ENCODE measurements at regions not wholly inside any gene's neighbourhood (a gene's known extent, or its start where the extent isn't known, plus 50 kb on each side); places are given as distances from the start of the nearest gene placed in this dataset.
"Not testable (repeated sequence)": the region's sequence is repeated elsewhere in the genome, so short reads cannot be mapped to it uniquely, and the experiment has no call there.

DNA sequence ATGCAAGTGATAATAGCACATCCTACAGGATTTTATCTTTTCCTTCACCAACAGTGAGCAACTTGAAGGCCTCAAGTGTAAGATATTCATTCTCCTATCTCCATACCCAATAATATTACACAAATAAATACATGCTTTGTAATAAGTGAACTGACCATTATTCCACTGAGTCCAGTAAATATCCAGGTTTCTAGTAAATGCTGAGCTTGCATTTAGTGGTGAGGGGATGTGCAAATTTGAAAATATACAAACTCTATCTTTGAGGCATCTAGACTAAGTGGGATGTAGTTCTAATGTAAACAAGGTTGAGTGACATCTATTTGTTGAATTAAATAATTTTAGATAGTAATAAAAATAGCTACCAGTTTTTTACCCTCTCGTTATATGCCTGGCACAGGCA lies 587.6 kb upstream of the IL12A start:
- no peak for DNase-seq

DNA sequence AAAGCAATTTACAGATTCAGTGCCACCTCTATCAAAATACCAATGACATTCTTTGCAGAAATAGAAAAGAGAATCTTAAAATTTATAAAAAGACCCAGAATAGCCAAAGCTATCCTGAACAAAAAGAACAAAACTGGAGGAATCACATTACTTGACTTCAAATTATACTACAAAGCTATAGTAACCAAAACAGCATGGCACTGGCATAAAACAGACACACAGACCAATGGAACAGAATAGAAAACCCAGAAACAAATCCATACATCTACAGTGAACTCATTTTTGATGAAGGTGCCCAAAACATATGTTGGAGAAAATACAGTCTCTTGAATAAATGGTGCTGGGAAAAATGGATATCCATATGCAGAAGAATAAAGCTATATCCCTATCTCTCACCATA lies 578.9 kb upstream of the IL12A start:
- DNase-seq, result not testable (repeated sequence)

DNA sequence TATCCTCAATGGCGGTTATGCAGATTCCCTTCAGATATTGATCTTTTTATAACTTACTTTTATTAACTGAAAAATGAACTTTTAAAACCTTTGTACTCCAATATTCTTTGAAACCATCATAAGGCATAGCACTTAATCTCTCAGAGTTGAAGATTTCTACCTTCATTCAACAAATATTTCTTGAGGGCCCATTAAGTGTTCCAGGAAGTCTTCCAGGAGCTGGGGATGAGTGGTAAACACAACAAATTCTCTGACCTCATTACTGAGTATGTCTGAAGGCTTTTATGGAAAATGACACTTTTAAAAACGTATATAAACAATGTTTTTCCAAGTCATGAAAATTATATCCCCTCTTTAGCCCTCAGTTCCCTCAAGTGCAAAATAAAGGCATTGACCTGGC lies 575.3 kb upstream of the IL12A start:
- no peak for DNase-seq

DNA sequence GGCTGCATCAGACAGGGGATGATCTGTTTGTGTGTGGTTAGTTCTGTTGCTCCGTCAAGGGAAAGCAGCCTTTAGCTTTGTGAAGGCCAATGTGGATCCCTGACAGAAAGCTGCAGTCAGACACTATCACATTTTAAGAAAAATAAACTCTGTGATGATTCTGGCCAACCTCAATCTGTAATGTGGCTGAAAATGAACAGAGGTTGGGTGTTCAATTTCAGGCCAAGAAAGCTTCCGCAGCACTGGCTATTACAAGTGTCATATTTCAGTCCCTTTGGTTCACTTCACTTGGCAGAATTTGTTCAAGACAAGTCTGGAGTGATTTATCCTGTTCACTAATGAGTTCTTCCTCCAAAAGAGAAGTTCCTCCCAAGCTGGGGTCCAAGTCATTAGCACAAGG lies 571.8 kb upstream of the IL12A start:
- DNase-seq, result no peak

DNA sequence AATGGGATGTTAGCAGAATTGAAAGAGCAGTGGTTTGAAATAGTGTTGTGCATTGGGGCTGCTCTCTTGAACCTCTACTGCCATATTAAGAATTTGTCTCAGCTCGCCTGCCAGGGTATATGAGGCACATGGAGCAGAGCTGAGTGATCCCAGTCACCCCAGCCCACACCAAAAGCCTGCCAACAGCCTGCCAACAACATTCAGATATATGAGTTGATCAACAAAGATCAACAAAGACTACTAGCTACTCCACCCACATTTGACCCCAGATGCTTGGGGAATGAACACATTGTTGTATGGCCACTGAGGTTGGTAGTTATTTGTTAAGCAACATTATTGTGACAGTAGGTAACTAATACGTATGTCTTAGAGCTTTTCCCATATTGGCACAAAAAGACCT lies 570.9 kb upstream of the IL12A start:
- no peak for DNase-seq

DNA sequence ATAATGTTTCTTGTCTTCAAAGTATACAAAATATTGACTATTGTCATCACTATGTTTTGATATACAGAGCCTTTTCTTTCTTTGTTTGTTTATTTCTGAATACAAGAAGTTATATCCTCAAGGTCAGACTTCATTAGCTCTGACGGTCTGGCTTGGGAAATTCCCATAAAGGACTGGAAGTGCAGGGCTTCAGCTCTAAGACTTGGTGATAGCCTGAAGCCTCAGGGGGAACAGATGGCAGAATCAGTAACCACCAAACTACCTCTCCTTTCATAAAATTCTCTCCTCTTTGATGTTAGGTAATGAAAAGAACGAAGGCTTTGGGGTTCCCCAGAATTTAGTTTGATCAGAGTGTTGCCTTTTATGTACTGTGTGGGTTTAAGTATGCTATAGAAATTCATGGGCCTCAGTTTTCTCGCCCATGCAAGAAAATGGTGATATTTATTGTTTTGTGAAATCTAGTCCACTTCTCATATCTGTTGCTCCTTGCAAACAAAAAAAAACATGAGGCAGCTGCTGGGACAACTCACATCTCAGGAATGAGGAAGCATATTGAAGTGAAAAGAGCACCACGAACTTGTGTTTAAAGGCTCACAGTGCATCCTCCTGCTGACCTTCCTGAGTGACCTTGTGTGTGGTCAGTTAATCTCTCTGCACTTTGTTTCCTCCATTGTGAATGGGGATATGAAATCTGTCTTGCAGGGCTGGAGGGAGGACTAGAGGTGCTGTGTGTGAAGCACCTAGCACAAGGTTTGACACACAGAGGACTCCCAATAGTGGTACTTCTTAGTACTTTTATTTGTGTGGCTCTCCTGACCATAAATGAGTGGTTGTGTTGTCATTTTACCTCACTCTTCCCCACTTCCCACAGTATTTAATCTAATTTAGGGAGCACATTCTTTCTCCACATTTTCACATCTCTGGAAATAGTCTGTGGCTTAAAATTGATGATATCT lies 569.8 kb upstream of the IL12A start:
- DNase-seq, result no peak

DNA sequence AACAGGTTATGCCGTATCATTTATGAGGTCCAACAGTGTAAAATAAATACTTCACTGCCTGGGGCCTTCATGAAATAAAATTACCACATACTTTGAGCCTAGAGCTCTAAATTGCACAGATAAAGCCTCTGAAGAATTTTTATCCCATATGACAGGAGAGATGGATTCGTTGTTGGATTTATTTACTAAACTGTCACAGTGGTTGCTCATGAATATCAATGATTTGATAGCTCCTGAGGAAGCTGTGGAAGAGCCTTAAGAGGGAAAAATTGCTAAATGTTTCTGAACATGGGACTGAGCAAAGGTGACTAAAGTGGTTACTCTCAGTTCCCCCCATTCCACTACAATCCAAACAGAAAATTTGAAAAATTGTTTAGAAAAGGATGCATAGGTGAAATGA lies 558.9 kb upstream of the IL12A start:
- DNase-seq, result no peak

DNA sequence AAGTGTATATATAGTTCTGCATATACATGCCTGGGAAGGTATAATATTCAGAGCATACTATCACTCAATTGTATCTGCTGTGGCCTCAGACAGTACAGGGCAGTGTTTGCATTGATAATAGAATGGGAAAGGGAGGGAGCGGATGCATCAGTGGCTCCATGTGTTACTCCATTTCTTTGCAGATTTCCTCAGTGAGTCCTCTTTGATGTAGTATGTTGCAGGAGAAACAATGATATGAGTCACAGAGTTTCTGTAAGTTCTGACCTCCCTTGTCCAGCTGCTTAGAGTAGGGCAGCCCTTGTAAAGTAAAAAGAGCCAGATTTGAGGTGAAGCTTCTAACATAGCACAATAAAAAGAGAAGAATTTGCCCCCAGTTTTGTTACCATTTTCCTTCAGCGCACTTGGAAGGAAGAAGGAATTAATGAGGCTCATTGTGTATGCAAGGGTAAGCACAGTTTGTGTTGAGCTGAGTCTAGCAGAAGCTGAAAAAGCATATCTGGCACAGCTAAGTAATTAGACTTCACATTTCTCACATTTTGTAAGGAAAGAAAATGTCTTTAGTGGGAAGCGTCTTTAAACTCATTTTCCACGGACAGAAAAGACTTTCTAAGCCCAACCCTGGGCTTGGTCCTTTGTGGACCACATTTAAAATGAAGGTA lies 555.8 kb upstream of the IL12A start:
- DNase-seq, result no peak

DNA sequence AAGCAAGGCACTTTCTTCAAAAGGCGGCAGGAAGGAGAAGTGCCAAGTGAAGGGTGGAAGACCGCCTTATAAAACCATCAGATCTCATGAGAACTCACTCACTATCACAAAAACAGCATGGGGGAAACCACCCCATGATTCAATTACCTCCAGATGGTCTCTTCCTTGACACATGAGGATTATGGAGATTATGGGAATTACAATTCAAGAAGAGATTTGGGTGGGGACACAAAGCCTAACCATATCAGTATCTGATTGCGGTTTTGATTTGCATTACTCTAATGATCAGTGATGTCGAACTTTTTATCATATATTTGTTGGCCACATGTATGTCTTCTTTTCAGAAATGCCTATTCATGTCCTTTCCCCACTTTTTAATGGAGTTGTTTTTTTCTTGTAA lies 549.3 kb upstream of the IL12A start:
- no peak for DNase-seq

DNA sequence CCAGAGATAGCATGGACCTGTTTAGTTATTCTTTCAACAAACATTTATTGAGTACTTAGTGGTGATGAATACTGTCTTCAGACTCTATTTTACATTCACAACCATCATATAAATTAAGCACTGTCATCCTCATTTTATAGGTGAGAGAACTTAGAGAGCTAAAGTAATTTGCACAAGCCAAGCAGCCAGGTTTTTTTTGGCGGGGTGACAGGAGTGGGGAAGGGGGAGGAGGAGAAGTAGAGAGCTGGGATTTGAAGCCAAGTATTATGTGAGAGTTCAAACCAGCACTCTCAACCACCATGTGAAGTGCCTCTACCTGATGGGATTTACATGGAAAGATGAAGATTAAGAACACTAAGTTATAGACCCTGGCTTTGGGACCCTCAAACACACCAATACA lies 547.4 kb upstream of the IL12A start:
- no peak for DNase-seq

DNA sequence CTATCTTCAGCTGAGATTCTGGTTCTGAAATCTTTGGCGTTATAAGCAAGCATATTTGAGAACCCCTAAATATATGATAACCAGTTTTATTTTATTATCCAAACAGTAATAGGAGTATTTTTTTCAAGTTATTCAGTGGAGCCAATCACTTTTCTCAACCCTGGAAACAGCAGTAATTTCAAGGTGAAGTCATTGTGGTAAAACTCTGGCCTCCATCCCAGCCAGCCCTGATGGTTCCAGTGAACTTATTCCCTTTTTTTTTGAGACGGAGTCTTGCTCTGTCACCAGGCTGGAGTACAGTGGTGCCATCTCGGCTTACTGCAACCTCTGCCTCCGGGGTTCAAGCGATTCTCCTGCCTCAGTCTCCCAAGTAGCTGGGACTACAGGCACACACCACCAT lies 545.4 kb upstream of the IL12A start:
- no peak for DNase-seq

DNA sequence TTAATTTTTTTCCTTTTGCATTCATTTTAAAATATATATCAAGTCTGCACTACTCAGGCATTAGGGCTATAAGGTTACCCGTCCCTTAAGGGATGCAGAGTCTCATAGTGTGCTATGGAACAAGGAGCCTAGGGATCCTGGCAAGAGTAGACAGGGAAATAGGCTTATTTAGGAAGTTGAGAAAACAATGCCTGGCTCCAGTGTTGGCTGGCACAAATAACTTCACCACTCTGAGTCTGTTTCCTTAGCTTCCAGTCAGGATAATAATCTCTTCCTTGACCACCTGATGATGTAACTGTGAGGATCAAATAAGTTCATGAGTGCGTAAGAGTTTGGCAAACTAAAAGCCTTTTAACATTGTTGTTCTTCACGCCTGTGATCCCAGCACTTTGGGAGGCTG lies 540.8 kb upstream of the IL12A start:
- DNase-seq, result no peak

DNA sequence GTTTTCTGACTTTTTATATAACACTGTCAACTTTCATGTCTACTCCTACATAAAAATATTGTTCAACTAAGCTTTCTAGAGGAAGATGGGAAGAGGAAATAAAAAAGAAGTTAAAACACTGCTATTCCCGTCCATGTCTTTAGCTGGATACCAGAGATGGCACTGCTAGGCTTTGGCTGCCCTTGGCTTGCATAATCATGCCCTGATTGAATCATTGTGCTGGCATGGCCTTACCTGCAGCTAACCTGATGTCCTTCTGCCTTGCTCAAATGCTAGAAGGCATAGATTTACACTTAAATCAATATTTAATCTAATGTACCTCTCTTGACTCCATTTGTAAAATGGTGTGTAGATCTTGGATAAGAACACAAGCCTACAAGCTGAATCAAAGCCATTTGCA lies 539.7 kb upstream of the IL12A start:
- DNase-seq, result no peak

DNA sequence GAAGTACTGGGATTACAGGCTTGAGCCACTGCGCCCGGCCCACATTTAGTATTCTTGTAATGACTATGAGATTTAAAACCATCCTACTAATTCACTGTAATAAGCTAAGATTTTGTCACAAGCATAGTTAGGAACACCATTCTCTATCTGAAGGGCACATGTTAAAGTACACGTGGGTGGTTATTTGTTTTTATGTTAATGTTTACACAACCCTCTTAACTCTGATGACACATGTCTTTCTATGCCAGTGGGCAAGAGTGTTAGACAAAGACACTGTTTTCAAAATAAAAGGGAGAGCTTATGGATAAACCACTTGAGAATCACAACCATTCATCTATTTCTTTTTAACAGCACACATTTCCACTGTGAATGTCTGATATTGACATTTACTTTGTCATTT lies 537.6 kb upstream of the IL12A start:
- no peak for DNase-seq

DNA sequence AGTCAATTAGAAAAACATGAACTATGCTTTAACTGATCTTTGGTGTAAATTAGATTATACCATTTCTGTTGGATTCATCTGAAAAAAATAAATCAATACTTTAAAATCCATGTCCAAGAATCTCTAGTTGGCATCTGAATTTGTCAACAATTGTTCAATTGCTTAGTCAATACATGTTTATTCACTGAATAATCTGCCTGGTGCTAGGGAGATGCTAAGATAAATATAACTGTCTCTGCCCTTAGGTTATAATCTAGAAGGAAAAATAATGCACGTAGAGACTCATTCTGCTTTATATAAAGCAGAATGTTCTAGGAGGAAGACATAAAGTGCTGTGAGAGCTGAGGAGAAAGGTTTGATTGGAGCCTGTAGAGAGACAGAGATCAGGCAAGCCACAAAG lies 537.2 kb upstream of the IL12A start:
- DNase-seq, result no peak

DNA sequence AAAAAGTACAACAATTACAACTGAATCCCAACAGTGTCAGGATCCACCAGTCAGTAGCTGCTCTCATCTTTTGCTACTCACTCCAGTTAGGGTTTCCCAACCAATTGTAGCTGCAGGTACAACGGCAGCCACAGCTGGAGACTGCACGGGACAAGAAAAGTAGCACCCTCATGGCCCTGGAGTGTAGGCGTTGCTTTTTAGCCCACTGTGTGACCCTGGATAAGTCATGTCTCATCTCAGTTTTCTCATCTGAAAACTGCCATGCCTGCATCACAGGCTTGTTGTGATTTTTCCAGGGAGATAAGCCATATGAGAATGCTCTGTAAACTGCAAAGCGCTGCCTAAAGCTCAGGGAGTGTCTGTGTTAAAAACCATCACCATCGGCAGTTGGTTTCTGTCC lies 535.6 kb upstream of the IL12A start:
- no peak for DNase-seq

DNA sequence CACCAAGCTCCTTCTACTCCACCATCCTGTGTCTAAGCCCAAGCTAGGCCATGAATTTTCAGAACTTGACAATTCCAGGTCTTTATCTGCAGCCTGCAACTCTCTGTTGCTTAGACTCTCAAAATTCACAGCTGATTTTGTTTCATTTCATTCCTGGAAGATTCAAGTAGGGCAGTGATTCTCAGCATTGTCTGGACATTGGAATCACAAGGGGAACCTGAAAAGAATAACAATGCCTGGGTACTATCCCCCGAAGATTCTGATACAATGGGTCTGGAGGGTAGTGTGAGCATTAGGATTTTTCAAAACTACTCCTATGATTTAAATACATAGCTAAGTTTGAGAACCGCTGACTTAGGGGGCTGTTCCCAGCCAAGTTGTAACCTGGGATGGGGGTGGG lies 534.7 kb upstream of the IL12A start:
- no peak for DNase-seq

DNA sequence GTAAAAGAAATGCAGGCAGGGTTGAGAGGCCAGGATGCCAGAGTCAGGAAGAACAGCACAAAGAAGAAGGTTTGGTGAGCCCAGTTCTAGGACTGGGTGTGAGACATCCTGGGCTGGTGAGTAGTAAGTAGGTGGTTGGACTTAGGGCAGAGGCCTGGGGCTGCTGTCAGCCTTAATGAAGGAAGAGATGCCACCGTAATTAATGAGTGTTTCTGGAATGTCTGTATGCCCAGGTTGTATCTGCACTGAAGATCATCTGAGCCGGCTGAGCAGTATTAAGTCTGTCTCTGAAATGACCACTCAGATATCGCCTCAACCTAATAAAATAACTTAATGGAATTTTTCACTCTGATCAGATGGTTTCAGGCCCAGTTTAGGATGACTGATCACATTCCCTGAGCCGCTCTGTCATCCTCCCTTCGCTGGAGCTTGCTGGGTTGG lies 532.9 kb upstream of the IL12A start:
- DNase-seq, result no peak

DNA sequence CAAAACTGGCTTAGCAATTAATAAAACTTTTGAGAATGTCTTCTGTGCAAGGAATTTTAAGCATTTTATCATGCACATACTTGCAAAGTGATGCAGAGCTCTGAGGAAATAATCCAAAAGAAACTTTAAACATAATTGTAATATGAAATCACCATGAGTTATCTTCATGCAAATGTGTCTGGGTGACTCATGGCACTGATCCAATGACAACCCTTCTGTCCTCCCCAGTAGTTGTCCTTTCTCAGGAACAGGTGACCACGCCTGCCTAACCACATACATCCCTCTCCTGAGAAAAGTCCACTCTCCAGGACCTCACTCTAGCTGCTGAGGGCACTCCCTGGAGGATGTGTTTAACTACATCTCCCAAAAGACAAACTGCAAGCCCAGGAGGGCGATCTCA lies 530.6 kb upstream of the IL12A start:
- no peak for DNase-seq

DNA sequence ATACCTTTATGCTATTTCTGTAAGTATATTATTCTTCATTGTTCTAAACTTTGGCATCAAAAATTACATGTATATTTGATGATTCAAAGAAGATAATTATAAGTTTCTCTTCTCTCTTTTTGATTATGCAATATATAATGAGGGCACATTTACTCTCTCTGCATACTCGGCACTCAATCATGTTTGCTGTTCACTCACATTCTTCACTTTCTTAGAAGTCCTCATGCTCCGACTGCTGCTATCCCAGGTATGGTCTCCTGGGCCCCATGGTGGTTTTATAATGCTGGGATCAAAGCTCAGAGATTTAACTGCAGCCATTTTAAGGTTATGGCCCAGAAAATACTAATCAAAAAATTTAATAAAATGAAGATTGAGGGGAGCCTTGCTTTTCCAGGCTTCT lies 529.7 kb upstream of the IL12A start:
- DNase-seq, result no peak

DNA sequence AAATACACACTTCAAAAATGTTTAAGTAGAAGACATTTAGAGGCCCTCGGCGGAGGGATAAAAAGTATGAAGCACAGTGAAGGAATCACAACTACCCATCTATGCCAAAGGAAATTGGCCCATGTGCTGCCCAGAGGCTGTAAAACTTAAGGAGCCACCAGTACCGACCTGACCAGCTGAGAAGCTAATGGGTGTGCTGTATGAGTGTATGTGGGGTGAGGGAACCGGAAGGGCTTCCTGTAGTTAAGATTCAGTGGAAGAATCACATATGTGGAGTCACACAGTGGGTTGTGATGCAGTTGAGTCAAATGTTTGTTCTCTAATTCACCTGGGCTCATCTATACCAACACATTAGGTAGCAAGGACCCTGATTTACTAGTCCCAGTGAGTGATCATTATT lies 516.0 kb upstream of the IL12A start:
- DNase-seq, result no peak

DNA sequence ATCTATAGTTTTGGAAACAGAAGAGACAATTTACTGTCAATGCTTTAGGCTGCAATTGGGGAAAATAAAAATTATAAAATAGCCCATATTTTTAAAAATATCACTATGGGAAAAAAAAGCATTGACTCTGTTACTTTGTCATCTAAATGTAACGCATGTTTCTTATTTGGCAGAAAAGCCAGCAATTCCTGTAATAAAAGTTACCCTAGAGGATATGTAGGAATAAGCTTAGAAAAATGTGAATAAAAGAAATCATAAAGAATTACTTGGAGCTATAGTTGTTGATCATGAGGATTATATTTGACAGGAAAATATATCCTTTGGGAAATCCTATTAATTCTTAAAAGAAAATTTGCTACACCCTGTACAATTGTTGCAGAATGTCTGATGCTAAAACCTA lies 515.4 kb upstream of the IL12A start:
- DNase-seq, result no peak

DNA sequence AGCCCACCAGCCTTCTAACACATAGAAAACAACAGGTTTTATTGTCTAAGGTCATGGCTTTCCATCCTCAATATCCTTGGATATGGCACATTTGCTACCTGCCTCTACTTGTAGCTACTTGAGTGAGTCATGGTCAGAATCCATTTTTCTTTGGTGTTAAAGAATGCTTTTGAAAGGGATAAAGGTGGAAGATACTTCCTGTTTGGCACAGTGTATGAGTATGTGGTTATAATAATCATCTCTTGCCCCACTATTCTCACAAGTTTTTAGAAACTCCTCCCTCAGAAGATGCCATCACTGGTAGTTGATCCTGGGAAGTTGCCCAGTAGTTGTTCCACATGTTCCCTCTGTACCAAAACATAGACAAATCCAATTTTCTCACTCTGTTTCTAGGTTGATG lies 508.6 kb upstream of the IL12A start:
- DNase-seq, result no peak

DNA sequence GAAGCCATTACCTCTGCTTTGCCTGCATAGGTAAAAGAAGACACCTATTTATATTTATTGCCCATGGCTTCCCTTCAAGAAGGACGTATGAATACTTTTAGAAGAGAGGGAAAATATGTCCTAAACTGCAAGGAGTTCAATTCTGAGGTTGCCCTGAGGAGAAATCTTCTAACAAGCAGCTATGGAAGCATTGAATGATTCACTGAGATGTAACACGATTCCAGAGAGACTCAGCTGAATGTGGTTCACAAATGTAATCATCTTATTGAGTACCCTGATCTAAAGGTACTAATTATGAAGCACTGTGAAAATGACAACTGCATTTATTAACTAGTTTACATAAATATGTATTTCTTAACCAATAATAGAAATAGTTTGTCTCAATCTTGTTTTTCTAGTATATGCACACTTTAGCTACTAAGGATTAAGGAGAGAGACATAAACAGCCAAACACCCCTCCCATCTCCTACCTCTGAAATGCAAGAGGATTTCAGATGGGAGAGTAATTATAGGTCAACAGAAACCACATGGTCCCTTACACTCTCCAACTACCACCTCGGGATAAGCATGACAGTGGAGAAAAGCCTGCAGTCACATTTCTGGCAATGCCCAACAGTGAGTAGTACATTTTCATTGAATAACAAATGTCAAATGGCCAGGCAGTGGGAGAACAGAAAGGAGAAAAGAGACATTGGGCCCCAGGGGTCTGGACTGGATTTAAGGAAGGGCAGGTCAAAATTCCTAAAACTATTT lies 506.2 kb upstream of the IL12A start:
- DNase-seq, result no peak
